ENCODE measurements at regions not wholly inside any gene's neighbourhood (a gene's known extent, or its start where the extent isn't known, plus 50 kb on each side); places are given as distances from the start of the nearest gene placed in this dataset.

DNA sequence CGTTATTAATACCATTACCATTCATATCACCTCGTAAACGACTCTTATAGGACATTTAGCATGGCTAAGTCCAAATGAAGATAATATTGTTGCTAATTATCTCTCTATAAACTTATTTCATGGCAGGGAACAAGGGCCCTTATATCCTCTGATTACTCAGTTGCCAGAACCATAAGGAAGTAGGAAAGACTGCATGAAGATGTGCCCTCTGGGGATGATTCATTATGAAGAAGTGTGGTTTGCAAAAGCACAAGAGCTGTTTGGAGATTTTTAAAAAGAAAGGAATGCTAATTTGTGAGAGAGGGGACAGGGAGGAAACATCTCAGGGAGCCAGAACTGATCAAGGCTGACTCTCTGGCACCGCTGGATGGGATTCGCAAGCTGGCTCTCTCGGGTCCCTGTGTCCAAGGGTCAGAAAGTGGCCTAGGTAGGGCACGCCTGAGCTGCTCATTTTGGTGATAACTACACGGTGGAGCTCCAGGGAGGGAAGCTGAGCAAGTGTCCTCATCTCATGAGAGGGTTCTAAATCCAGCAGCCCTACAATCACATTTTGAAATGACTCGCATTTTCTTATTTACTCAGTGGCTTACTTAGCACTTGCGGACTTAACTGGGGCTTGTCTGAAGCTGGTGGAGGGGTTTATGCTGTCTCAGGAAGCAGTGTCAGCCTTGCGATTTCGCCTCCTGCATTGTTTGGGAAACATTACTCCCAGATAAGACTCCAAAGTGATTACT, 136.8 kb downstream of the C5orf15 start:
- TF ChIP-seq TAF1 (IDR thresholded peaks at IDR 0.05; ENCODE audit: low read depth), result no peak
- no peak for TF ChIP-seq RAD21 (conservative IDR thresholded peaks at IDR 0.05)
- TF ChIP-seq SMC3 (conservative IDR thresholded peaks at IDR 0.05; ENCODE audit: poor library complexity), result no peak
- no peak for TF ChIP-seq MXI1 (conservative IDR thresholded peaks at IDR 0.05; ENCODE audit: poor library complexity, severe bottlenecking)
- no peak for TF ChIP-seq EP300 (conservative IDR thresholded peaks at IDR 0.05; ENCODE audit: poor library complexity, severe bottlenecking)
- TF ChIP-seq POLR2AphosphoS5 (IDR thresholded peaks at IDR 0.05), result no peak
- no peak for TF ChIP-seq EZH2 (IDR thresholded peaks at IDR 0.05; ENCODE audit: borderline replicate concordance, insufficient read depth, low read length, poor library complexity, severe bottlenecking)
- TF ChIP-seq, protein P1, sequence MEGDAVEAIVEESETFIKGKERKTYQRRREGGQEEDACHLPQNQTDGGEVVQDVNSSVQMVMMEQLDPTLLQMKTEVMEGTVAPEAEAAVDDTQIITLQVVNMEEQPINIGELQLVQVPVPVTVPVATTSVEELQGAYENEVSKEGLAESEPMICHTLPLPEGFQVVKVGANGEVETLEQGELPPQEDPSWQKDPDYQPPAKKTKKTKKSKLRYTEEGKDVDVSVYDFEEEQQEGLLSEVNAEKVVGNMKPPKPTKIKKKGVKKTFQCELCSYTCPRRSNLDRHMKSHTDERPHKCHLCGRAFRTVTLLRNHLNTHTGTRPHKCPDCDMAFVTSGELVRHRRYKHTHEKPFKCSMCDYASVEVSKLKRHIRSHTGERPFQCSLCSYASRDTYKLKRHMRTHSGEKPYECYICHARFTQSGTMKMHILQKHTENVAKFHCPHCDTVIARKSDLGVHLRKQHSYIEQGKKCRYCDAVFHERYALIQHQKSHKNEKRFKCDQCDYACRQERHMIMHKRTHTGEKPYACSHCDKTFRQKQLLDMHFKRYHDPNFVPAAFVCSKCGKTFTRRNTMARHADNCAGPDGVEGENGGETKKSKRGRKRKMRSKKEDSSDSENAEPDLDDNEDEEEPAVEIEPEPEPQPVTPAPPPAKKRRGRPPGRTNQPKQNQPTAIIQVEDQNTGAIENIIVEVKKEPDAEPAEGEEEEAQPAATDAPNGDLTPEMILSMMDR (IDR thresholded peaks at IDR 0.05; ENCODE audit: poor library complexity, severe bottlenecking), result no peak
- TF ChIP-seq, protein P2, sequence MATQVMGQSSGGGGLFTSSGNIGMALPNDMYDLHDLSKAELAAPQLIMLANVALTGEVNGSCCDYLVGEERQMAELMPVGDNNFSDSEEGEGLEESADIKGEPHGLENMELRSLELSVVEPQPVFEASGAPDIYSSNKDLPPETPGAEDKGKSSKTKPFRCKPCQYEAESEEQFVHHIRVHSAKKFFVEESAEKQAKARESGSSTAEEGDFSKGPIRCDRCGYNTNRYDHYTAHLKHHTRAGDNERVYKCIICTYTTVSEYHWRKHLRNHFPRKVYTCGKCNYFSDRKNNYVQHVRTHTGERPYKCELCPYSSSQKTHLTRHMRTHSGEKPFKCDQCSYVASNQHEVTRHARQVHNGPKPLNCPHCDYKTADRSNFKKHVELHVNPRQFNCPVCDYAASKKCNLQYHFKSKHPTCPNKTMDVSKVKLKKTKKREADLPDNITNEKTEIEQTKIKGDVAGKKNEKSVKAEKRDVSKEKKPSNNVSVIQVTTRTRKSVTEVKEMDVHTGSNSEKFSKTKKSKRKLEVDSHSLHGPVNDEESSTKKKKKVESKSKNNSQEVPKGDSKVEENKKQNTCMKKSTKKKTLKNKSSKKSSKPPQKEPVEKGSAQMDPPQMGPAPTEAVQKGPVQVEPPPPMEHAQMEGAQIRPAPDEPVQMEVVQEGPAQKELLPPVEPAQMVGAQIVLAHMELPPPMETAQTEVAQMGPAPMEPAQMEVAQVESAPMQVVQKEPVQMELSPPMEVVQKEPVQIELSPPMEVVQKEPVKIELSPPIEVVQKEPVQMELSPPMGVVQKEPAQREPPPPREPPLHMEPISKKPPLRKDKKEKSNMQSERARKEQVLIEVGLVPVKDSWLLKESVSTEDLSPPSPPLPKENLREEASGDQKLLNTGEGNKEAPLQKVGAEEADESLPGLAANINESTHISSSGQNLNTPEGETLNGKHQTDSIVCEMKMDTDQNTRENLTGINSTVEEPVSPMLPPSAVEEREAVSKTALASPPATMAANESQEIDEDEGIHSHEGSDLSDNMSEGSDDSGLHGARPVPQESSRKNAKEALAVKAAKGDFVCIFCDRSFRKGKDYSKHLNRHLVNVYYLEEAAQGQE (IDR thresholded peaks at IDR 0.05; ENCODE audit: borderline replicate concordance), result no peak
- H3K27ac ChIP-seq (ENCODE audit: low read length), result no peak overlapping the region
- no peaks in the 10 kb centered on the region for H4K20me1 ChIP-seq (ENCODE audit: insufficient read depth)
- H3K4me3 ChIP-seq (ENCODE audit: low read length), result no peak overlapping the region
- no peak overlapping the region for H2AFZ ChIP-seq (ENCODE audit: low read depth, low read length)
- no peaks in the 10 kb centered on the region for H3K27me3 ChIP-seq (ENCODE audit: insufficient read depth, low read depth, low read length)
- H3K9me3 ChIP-seq (ENCODE audit: low read length), result no peaks in the 10 kb centered on the region
- H3K9ac ChIP-seq (ENCODE audit: low read length), result no peak overlapping the region
- no peaks in the 10 kb centered on the region for H3K36me3 ChIP-seq (ENCODE audit: insufficient read depth, low read length)
- H3F3A ChIP-seq (ENCODE audit: insufficient read depth, low read length, poor library complexity, severe bottlenecking), result no peaks in the 10 kb centered on the region
- H3K9me2 ChIP-seq (ENCODE audit: insufficient read depth, low read length), result no peaks in the 10 kb centered on the region
- H3K4me2 ChIP-seq (ENCODE audit: low read length), result no peak overlapping the region
- H3K79me2 ChIP-seq (replicated peaks; ENCODE audit: insufficient read depth, low read length), result no peaks in the 10 kb centered on the region

DNA sequence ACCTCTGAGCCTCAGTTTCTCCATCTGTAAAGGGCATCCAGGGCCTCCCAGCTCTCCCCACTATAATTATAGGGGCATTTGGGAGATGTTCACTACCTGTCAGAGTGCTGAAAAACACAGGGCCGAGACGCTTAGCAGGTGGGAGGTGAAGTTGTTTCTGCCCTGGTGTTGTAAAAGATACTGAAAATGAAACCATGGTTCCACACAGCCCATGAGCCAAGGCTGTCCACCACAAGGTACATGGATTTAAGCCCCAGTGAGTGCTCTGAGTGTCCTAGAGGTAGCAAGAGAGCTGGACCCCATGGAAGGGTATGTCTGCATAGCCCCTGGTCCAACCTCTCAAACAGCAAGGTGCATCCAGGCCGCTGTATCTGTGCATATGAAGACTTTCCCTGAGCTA, 137.5 kb downstream of the C5orf15 start:
- H4K20me1 ChIP-seq (ENCODE audit: insufficient read depth), result no peaks in the 10 kb centered on the region
- no peak overlapping the region for H3K27ac ChIP-seq (ENCODE audit: low read length)
- no peaks in the 10 kb centered on the region for H3K27me3 ChIP-seq (ENCODE audit: insufficient read depth, low read depth, low read length)
- H3K36me3 ChIP-seq (ENCODE audit: insufficient read depth, low read length), result no peaks in the 10 kb centered on the region
- H3K79me2 ChIP-seq (replicated peaks; ENCODE audit: insufficient read depth, low read length), result no peaks in the 10 kb centered on the region
- H3K9me3 ChIP-seq (ENCODE audit: low read length), result no peaks in the 10 kb centered on the region
- H3K9me2 ChIP-seq (ENCODE audit: insufficient read depth, low read length), result no peaks in the 10 kb centered on the region
- H3F3A ChIP-seq (ENCODE audit: insufficient read depth, low read length, poor library complexity, severe bottlenecking), result no peaks in the 10 kb centered on the region
- H2AFZ ChIP-seq (ENCODE audit: low read depth, low read length), result no peak overlapping the region
- H3K9ac ChIP-seq (ENCODE audit: low read length), result no peak overlapping the region
- no peak for TF ChIP-seq TAF1 (IDR thresholded peaks at IDR 0.05; ENCODE audit: low read depth)
- TF ChIP-seq, protein P2 (IDR thresholded peaks at IDR 0.05; ENCODE audit: borderline replicate concordance), result no peak
- no peak for TF ChIP-seq MXI1 (conservative IDR thresholded peaks at IDR 0.05; ENCODE audit: poor library complexity, severe bottlenecking)
- H3K4me3 ChIP-seq (ENCODE audit: low read length), result no peak overlapping the region
- H3K4me2 ChIP-seq (ENCODE audit: low read length), result no peak overlapping the region

Data from neural cell (in vitro differentiated cells).